PC-9 (cell line): ENCODE measurements at regions not wholly inside any gene's neighbourhood (a gene's known extent, or its start where the extent isn't known, plus 50 kb on each side); places are given as distances from the start of the nearest gene placed in this dataset.

Experiments
- CTCF ChIP-seq: fragments of 200-600 bp; sonication (generic); conservative IDR thresholded peaks from 2 replicates; pipeline ENCODE4 v1.6.1; 2017; ENCODE audit warnings: mixed run types, antibody characterized with exemption, mild to moderate bottlenecking, moderate library complexity
- EZH2 ChIP-seq: fragments of 200-600 bp; sonication (generic); IDR thresholded peaks from 2 replicates; pipeline ENCODE4 v1.8.0; 2017; ENCODE audit warnings: antibody characterized with exemption, low read depth

- TF ChIP-seq CTCF (no peak), EZH2 (no peak)
Measured at GRCh38 chr2:204306667-204307066, 238.6 kb upstream of the PARD3B start.
